DMS153 treated with DMSO at 0.1 percent for 48 hours (cell line): ENCODE measurements at regions not wholly inside any gene's neighbourhood (a gene's known extent, or its start where the extent isn't known, plus 50 kb on each side); places are given as distances from the start of the nearest gene placed in this dataset.
"Not testable (repeated sequence)": the region's sequence is repeated elsewhere in the genome, so short reads cannot be mapped to it uniquely, and the experiment has no call there.

Experiments used
- DNase-seq: peaks from one replicate; lab custom pipeline; 2025; ENCODE audit not compliant: unreplicated experiment; lab: John Stamatoyannopoulos, UW

GRCh38 chr17:6261466-6261865 lies 173.5 kb downstream of the AIPL1 start:
- no peak for DNase-seq

GRCh38 chr17:6259899-6260298 lies 175.0 kb downstream of the AIPL1 start:
- DNase-seq: no peak

GRCh38 chr17:6257336-6257735 lies 177.6 kb downstream of the AIPL1 start:
- no peak for DNase-seq

- DNase-seq: no peak
Measured at GRCh38 chr17:6255322-6255721, 179.6 kb downstream of the AIPL1 start.

GRCh38 chr17:6254036-6254435 lies 180.9 kb downstream of the AIPL1 start:
- no peak for DNase-seq

- not testable (repeated sequence) for DNase-seq
Measured at GRCh38 chr17:6251640-6252039, 181.5 kb downstream of the WSCD1 start.

- DNase-seq: no peak
Measured at GRCh38 chr17:6249732-6250131, 179.6 kb downstream of the WSCD1 start.

GRCh38 chr17:6248061-6248460 lies 177.9 kb downstream of the WSCD1 start:
- no peak for DNase-seq

- DNase-seq: no peak
Measured at GRCh38 chr17:6245301-6246177, 175.4 kb downstream of the WSCD1 start.

- DNase-seq: no peak
Measured at GRCh38 chr17:6244796-6245195, 174.6 kb downstream of the WSCD1 start.

- no peak for DNase-seq
Measured at GRCh38 chr17:6244253-6244652, 174.1 kb downstream of the WSCD1 start.

- DNase-seq: no peak
Measured at GRCh38 chr17:6243186-6243585, 173.0 kb downstream of the WSCD1 start.

GRCh38 chr17:6241996-6242395 lies 171.8 kb downstream of the WSCD1 start:
- no peak for DNase-seq

- no peak for DNase-seq
Measured at GRCh38 chr17:6241381-6241780, 171.2 kb downstream of the WSCD1 start.

GRCh38 chr17:6240601-6241000 lies 170.4 kb downstream of the WSCD1 start:
- no peak for DNase-seq

- no peak for DNase-seq
Measured at GRCh38 chr17:6240001-6240400, 169.8 kb downstream of the WSCD1 start.

GRCh38 chr17:6239241-6239798 lies 169.1 kb downstream of the WSCD1 start:
- no peak for DNase-seq

- DNase-seq: no peak
Measured at GRCh38 chr17:6233856-6234255, 163.7 kb downstream of the WSCD1 start.

GRCh38 chr17:6233339-6233738 lies 163.2 kb downstream of the WSCD1 start:
- DNase-seq: no peak

- DNase-seq: no peak
Measured at GRCh38 chr17:6232732-6233101, 162.5 kb downstream of the WSCD1 start.

GRCh38 chr17:6231886-6232731 lies 161.9 kb downstream of the WSCD1 start:
- DNase-seq: no peak

- DNase-seq: no peak
Measured at GRCh38 chr17:6231465-6231864, 161.3 kb downstream of the WSCD1 start.
